PC-9 (cell line): ENCODE measurements at regions not wholly inside any gene's neighbourhood (a gene's known extent, or its start where the extent isn't known, plus 50 kb on each side); places are given as distances from the start of the nearest gene placed in this dataset.

Experiments
- CTCF ChIP-seq: fragments of 200-600 bp; sonication (generic); conservative IDR thresholded peaks from 2 replicates; pipeline ENCODE4 v1.6.1; 2017; ENCODE audit warnings: mixed run types, antibody characterized with exemption, mild to moderate bottlenecking, moderate library complexity
- EZH2 ChIP-seq: fragments of 200-600 bp; sonication (generic); IDR thresholded peaks from 2 replicates; pipeline ENCODE4 v1.8.0; 2017; ENCODE audit warnings: antibody characterized with exemption, low read depth

- TF ChIP-seq EZH2 (no peak), CTCF (no peak)
Observed at GRCh38 chr16:79509906-79510305, 90.6 kb downstream of the MAF start.
